ENCODE measurements at regions not wholly inside any gene's neighbourhood (a gene's known extent, or its start where the extent isn't known, plus 50 kb on each side); places are given as distances from the start of the nearest gene placed in this dataset.
A peak's percentile ranks its signal among the peaks of the same experiment; 100 is the strongest.

DNA sequence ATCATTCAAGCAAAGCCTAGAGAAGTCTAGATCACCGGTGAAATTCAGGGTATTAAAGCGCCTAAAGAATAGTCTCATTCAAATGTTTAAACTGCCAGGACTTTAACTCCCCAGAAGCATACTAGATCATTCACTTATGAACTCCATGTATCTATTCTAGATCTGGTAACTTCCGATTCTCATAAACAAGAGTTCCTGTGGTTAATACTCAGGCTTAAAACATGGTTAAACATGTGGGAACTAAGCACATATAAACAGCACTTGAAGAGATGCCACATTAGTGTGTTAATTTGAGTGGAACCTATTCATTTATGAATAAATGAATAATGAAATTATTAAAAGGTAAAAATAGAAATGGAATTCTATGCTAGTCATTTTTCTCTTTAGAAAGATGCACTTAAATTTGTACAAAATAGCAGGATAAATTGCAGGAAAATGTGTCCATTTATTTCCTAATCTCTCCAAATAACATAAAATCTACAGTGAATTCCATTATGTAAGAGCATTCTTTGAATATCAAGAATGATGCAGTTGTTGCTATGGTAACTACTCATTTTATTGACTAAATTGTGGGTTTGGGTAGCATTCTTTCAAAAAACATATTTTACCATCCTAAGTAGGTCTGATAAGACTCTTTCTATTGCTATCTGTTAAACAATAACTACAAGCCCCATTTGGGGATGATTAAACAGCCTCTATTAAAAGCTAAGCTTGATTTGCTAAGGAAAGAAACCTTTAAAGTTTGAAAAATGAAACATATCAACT, 147.6 kb upstream of the TMEM168 start:
- H3K9me2 ChIP-seq (ENCODE audit: low read depth, low read length), result no peaks in the 10 kb centered on the region
- no peak overlapping the region for H2AFZ ChIP-seq (ENCODE audit: low read length)
- H3K36me3 ChIP-seq (ENCODE audit: insufficient read depth, low read length), result peaks cover 2% of the 10 kb centered on the region; the same call in 1 of the 2 replicates
- H4K20me1 ChIP-seq (ENCODE audit: insufficient read depth, low read length), result no peaks in the 10 kb centered on the region
- H3K9ac ChIP-seq (ENCODE audit: low read length), result peak overlapping the region; percentile 67; the same call in 1 of the 2 replicates
- peak overlapping the region; percentile 75 for H3K4me3 ChIP-seq (ENCODE audit: low read depth, low read length, poor library complexity, severe bottlenecking)
- peaks cover 31% of the 10 kb centered on the region for H3K79me2 ChIP-seq (ENCODE audit: insufficient read depth, low read length)
- H3K27me3 ChIP-seq (ENCODE audit: insufficient read depth, low read length), result no peaks in the 10 kb centered on the region
- no peaks in the 10 kb centered on the region for H3K9me3 ChIP-seq (ENCODE audit: low read length)
- H3K4me2 ChIP-seq (ENCODE audit: low read length), result peak overlapping the region; percentile 80
- TF ChIP-seq CTCF (IDR thresholded peaks at IDR 0.05; ENCODE audit: low read length) (no peak), EZH2 (IDR thresholded peaks at IDR 0.05; ENCODE audit: borderline replicate concordance, low read length) (no peak)
- H3K27ac ChIP-seq (ENCODE audit: low read depth, low read length, poor library complexity, severe bottlenecking), result no peak overlapping the region
- no peaks in the 10 kb centered on the region for H3F3A ChIP-seq (ENCODE audit: insufficient read depth, low read length)
- peaks cover 38% of the 10 kb centered on the region for H3K4me1 ChIP-seq (ENCODE audit: insufficient read depth, low read length, severe bottlenecking)

DNA sequence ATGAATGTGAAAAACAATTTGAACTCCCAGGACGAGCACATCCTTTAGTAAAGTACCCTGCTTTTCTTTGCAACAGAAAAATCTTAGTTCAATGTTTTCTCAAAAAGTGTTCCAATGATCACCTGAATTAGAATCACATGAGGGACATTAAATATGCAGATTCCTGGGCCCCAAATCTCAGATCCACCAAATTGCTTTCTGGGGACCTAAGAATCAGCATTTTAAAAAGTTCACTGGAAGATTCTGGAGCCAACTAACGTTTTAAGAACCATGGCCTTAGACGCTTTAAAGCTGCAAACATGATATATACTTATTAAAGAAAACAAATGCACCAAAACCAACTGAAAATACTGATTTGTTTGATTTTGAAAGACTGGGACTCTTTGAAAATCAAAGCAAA, 143.4 kb upstream of the TMEM168 start:
- TF ChIP-seq CTCF (IDR thresholded peaks at IDR 0.05; ENCODE audit: low read length) (no peak), EZH2 (IDR thresholded peaks at IDR 0.05; ENCODE audit: borderline replicate concordance, low read length) (no peak)
- Histone ChIP-seq H3K79me2 (ENCODE audit: insufficient read depth, low read length) (peaks cover 39% of the 10 kb centered on the region), H3F3A (ENCODE audit: insufficient read depth, low read length) (no peaks in the 10 kb centered on the region), H3K4me2 (ENCODE audit: low read length) (no peak overlapping the region), H3K9me2 (ENCODE audit: low read depth, low read length) (no peaks in the 10 kb centered on the region), H3K27me3 (ENCODE audit: insufficient read depth, low read length) (no peaks in the 10 kb centered on the region), H3K9me3 (ENCODE audit: low read length) (no peaks in the 10 kb centered on the region), H3K27ac (ENCODE audit: low read depth, low read length, poor library complexity, severe bottlenecking) (no peak overlapping the region), H3K36me3 (ENCODE audit: insufficient read depth, low read length) (peaks cover 13% of the 10 kb centered on the region; the same call in 1 of the 2 replicates), H3K4me3 (ENCODE audit: low read depth, low read length, poor library complexity, severe bottlenecking) (no peak overlapping the region), H4K20me1 (ENCODE audit: insufficient read depth, low read length) (no peaks in the 10 kb centered on the region), H2AFZ (ENCODE audit: low read length) (no peak overlapping the region), H3K9ac (ENCODE audit: low read length) (no peak overlapping the region), H3K4me1 (ENCODE audit: insufficient read depth, low read length, severe bottlenecking) (peaks cover 23% of the 10 kb centered on the region)

DNA sequence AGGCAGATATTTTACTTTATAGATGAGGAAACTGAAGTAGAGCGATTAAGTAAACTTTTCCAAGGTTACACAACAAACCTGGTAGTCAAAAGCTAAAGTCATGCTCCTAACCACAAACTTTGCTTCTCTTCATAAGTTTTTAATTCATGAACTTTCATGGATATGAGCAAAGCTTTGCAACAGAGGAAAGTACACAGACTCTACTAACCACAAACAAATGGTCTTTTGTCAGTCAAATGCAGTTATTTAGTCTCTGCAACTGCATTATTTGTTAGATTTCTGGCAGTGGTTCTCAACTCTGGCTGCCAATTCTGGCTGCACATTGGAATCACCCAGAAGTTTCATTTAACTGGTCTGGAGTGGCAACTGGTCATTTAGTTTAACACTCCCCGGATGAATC, 140.6 kb upstream of the TMEM168 start:
- no peaks in the 10 kb centered on the region for H3F3A ChIP-seq (ENCODE audit: insufficient read depth, low read length)
- peaks cover 24% of the 10 kb centered on the region; the same call in 1 of the 2 replicates for H3K79me2 ChIP-seq (ENCODE audit: insufficient read depth, low read length)
- H4K20me1 ChIP-seq (ENCODE audit: insufficient read depth, low read length), result no peaks in the 10 kb centered on the region

More for the DNA sequence above, 140.6 kb upstream of the TMEM168 start:
- Histone ChIP-seq H3K27me3 (ENCODE audit: insufficient read depth, low read length) (no peaks in the 10 kb centered on the region), H3K4me3 (ENCODE audit: low read depth, low read length, poor library complexity, severe bottlenecking) (no peak overlapping the region), H3K4me2 (ENCODE audit: low read length) (no peak overlapping the region), H3K9me2 (ENCODE audit: low read depth, low read length) (no peaks in the 10 kb centered on the region), H3K27ac (ENCODE audit: low read depth, low read length, poor library complexity, severe bottlenecking) (no peak overlapping the region), H3K4me1 (ENCODE audit: insufficient read depth, low read length, severe bottlenecking) (no peaks in the 10 kb centered on the region), H3K9ac (ENCODE audit: low read length) (no peak overlapping the region), H3K36me3 (ENCODE audit: insufficient read depth, low read length) (peaks cover 13% of the 10 kb centered on the region; the same call in 1 of the 2 replicates), H2AFZ (ENCODE audit: low read length) (no peak overlapping the region), H3K9me3 (ENCODE audit: low read length) (no peaks in the 10 kb centered on the region)
- TF ChIP-seq CTCF (IDR thresholded peaks at IDR 0.05; ENCODE audit: low read length) (no peak), EZH2 (IDR thresholded peaks at IDR 0.05; ENCODE audit: borderline replicate concordance, low read length) (no peak)

Measured in OCI-LY1 (cell line).